NCI-H510A treated with DMSO at 0.1 percent for 48 hours (cell line): ENCODE measurements at regions not wholly inside any gene's neighbourhood (a gene's known extent, or its start where the extent isn't known, plus 50 kb on each side); places are given as distances from the start of the nearest gene placed in this dataset.

Source experiments
- DNase-seq: peaks from one replicate; lab custom pipeline; 2025; lab: John Stamatoyannopoulos, UW

DNA sequence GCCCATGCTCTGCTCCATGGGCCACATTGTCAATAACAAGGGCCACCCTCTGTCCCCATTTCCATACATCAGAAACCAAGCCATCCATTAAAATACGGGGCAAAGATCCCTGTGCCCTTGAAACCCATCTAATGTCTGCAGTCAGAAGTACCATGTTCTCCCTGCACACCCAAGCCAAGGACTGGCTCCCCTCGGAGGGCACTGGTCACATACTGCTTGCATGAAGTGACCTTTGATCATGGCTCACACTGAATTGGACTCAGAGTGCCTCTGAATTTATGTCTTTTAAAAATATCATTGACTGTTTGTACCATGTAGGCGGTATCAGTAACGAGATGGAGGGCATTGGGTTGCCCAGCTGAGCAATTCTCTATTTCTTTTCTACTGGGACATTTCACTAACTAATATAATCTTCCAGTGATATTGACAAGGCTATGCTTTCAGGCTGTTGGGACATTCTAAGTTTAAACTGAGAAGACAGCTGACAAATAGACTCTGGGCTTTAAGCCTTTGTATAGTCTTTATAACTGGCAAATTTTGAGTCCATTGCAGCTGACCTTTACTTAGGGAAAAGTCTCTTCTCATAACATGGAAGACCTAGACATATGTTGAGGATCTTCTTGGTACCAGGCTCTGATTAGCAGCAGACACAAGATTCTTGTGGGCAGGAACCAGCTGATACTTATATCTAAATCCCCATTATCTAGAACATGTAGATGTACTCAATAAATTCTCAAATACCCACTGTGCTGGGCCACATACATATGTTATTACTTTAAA, 214.3 kb downstream of the MYCN start:
- DNase-seq: no peak

DNA sequence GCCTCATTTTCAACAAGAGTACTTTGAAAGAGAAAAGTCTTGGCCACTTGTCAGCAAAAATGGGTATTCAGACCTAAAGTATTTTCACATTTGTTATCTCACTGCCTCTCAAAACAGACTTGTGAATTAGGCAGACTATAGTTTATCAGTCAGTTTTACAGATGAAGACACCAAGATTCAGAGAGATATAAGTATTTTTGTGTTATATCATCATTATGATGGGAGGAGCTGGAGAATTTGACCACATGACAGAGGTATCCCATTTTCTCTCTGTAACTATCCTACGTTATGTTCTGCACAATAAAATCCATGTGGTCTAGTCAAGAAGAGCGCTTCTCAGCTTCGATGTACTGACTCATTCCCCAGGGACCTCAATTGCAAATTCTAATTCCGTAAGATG, 213.7 kb downstream of the MYCN start:
- DNase-seq: no peak

DNA sequence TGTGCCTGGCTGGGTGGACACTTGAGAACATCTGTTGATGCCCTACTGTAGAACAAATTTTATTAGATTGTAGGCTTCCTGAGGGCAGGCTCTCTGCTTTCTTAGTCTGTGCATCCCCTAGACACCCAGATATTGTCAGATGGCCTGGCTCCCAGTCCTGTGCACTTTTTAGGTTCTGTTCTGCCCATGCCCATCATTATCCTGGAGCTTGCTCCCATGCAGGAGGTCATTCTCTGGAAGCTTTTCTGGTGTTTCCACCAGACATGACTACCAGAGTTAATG, 213.3 kb downstream of the MYCN start:
- no peak for DNase-seq

DNA sequence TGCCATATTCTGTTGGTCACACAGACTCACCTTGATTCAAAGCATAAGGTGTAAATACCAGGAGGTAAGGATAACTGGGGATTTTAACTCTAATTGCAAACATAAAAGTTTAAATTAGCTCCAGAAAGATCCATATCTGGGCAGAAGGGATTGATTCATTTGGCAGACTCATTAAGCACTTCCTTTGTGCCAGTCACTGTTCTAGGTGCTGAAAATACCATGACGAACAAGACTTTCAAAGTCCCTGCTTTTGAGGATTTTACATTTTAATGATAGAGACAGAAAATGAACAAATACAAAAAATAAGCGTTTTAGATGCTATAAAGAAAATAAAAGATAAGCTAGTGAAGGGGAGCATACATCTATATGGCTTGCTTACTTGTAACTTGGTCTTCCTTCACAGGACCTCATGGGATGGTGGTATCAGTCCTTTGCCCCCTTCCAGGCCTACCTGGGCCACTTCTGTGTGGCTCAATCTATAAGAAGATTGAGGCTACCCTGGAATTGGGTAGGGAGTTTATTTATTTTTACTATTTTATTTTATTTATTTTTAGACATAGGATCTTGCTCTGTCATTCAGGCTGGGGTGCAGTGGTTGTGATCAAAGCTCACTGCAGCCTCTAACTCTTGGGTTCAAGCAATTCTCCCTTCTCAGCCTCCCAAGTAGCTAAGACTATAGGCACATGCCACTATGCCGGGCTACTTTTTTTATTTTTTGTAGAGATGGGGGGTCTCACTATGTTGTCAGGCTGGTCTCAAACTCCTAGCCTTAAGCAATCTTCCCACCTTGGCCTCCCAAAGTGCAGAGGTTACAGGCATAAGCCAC, 212.8 kb downstream of the MYCN start:
- DNase-seq: no peak

DNA sequence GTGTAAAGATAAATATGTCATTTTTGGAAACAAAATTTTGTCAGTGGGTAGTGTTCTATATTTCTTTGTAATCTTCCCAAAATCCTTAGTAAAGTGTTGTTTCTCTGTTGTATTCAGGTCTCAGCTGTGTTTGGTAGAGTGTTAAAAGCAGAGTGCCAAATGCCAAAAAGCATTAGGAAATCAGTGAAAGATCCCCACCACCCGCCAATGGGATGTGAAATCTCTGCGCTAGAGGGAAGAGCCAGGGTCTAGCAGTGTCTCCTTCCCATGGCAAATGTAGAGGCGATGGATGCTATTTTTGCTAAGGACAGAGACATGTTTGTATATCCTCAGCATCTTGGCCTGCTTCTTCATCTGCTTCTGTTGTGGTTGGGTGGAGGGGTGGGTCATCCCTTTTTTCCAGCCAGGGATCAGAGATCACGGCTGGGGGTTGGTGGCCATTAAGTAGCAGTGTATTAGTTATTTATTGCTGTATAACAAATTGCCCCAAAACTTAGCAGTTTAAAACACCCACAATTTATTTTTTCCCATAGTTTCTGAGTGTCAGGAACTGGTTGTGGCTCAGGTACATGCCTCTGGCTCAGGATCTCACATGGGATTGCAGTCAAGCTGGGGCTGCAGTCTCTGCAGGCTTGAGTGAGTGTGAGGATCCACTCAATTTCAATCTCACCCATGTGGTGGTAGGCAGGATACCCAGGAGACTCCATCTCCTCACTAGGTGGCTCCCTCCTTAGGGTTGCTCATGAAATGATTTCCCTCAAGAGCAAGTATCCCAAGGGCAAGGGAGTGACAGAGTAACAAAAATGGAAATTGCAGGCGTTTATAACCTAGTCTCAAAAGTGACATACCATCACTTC, 211.9 kb downstream of the MYCN start:
- DNase-seq: no peak

DNA sequence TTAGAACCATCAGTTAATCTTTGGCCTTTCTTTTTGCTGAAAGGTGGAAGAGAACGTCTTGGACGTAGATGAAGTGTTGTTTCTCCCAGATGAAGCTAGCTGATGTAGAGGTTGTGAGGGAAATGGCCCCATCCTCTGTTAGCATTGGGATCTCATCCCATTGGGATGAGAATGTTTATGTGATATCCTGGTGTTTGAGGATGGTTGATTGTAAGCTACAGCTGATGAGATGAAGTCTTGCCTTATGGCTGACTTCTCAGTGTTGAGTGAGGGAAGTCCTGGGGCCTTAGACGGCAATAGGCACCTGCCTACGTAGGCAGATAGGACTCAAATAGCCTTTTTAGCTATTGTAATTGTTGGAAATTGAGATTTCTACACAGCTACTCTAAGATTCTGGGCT, 211.3 kb downstream of the MYCN start:
- no peak for DNase-seq

DNA sequence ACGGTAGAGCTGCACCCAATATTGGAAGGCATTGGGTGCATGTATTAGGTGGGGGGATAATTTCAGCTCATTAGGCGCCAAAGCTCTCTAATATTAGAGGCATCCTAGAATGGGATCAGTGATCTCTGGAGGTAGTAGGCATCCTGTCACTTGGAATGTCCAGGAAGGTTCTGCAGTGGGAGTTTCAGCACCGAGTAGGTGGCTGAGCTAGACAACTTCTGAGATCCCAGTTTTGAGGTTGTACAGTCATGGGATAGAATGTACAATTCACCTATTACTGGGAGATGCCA, 210.9 kb downstream of the MYCN start:
- no peak for DNase-seq

DNA sequence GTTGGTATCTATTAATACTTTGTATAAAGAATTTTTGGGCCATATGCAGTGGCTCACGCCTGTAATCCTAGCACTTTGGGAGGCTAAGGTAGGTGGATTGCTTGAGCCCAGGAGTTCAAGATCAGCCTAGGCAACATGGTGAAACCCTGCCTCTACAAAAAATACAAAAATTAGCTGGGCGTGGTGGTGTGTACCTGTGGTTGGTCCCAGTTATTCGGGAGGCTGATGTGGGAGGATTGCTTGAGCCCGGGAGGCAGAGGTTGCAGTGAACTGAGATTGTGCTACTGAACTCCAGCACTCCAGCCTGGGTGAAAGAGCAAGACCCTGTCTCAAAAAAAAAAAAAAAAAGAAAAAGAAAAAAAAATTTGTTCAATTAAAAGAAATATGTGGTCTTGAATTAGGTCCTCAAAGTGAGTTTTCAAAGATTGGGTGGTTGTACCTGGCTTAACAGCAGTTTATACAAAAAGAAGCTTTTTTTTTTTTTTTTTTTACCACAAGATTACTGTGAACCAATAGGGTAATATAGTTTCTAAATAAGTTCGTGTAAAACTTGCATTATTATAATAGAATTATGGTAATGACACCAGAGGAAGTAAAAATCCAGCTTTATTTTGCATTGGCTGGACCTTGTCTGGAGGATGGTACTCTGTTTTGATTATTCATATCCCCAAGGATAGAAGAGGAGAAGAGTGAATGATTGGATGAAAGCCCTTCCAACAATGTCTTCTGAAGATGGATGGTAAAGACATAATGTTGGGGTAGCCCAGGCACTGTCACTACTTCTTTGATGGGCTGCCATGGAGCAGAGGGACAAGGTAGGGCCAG, 210.3 kb downstream of the MYCN start:
- DNase-seq: no peak

DNA sequence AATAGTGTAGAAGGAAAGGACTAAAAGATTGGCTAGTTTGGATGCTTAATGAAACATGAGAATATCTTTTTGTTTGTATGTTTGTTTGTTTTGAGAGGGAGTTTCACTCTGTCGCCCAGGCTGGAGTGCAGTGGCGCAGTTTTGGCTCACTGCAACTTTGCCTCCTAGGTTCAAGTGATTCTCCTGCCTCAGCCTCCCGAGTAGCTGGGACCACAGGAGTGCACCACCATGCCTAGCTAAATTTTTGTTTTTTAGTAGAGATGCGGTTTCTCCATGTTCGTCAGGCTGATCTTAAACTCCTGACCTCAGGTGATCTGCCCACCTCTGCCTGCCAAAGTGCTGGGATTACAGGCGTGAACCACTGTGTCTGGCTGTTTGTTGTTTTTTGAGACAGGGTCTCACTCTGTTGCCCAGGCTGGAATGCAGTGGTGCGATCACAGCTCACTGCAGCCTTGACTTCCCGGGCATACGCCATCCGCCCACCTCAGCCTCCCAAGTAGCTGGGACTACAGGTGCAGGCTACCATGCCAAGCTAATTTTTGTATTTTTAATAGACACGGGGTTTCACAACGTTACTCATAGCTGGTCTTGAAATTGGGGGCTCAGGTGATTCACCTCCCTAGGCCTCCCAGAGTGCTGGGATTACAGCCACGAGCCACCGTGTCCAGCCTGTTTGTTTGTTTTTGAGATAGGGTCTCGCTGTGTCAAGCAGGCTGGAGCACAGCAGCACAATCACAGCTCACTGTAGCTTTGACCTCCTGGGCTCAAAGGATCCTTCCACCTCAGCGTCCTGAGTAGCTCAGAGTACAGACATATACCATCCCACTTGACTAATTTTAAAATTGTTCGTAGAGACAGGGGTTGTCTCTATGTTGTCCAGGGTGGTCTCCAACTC, 209.2 kb downstream of the MYCN start:
- no peak for DNase-seq

DNA sequence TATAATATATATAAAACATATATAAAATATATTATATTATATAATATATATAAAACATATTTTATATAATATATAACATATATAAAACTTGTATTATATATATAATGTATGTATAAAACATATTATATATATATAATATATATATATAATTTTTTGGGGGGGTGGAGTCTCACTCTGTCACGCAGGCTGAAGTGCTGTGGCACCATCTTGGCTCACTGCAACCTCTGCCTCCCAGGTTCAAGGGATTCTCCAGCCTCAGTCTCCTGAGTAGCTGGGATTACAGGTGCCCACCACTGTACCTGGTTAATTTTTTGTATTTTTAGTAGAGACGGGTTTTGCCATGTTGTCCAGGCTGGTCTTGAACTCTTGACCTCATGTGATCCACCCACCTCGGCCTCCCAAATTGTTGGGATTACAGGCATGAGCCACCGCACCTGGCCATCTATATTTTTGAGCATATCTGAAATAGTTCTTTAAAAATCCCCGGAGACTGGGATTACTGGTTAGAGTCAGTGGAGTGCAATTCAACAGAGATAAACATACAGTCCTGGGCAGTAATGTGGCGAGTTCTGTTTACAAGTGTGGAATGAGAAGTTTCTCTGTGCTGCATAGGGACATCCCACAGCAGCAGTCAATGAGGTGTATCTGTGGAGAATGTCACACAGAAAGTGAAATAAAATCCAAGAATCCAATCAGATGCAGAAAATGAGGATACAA, 208.4 kb downstream of the MYCN start:
- no peak for DNase-seq

DNA sequence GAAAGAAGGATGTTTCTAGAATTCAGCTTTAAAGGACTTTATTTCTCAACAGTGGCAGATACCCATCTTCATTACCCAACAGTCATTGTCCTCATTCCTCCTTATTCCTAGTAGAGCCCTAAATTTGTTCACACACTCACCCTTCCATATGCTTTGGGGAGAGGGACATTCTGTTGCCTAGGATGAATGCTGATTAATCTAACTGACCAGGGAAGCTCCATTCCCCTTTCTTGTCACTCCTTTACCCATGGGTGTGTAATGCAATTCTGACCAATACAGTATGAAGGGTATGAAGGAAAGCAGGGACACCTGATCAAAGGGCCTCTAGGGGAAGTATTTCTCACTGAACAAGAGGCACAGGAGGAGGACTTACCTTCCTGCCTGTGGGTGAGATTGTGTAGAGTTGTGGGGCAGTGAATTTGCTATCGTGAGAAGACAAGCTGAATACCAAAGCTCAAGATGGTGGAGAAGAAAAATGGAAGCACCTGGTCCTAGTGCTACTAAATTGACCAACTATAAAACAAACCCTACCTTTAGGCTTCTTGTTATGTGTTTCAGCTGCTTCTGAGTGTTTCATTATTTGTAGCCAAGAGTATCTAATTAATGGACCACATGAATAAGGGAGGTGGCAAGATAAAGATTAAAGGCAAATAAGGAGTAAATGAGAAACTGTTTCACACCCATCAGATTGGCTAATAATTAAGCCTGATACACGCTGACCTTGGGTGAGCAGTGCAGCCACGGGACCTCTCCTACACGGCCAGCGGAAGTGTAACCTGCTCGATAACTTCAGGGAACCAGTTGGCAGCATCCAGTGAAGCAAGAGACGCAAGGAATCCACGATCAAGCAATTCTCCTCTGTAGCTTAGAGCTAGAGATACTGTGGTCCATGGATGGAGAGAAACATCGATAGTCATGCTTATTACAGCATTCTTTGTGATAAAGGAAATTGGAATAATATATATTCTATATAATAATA, 202.3 kb downstream of the MYCN start:
- no peak for DNase-seq

DNA sequence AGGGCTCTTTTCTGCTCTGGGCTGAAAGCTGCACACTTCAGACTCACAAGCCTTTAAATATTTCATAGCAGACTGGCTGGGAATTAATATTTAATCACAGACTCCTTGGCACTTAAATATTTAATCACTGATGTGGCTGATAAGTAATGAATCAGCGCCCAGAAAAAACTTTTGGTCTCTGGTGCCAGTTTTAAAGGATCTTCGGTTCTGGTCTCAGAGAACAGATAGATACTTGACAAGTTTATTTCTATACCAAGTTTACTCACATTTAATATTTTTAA, 201.2 kb downstream of the MYCN start:
- DNase-seq: no peak

DNA sequence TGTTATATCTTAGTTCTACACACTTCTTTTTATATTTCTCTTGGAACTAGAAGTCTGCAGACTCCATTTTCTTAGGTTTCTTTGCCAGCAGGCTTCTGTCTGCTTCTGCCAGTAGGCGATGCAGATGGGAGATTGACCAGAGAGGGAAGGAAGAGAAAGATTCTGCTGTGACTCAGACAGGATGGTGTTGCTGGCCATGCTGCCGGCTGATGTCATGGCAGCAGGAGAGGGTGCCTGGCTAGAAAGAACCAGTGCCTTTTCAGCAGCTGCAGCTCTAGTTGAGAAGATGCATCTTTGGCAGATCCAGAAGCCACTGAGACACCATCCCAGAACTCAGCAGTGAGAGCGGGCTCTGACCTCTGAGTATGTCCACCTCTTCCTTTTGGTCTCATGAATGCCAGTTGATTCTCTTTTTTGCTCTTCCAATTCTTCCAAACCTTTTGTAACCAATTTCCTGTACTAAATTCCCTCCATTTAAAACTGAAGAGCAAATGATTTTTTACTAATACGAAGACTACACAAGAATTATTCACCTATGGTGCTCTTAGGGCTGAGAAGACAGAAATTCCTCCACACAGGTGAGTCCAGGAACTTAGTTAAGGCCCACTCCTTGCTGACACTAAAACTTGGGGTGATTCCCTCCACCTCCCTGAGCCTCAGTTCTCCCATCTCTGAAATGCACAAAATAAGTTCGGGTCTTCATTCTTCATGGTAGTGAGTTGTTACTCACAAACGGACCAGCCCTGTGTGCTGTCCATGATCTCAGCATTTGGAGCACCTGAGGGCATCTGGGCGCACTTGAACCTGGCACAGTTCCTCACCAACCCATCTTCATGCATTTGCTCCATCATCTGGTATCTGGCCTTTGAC, 200.7 kb downstream of the MYCN start:
- no peak for DNase-seq

DNA sequence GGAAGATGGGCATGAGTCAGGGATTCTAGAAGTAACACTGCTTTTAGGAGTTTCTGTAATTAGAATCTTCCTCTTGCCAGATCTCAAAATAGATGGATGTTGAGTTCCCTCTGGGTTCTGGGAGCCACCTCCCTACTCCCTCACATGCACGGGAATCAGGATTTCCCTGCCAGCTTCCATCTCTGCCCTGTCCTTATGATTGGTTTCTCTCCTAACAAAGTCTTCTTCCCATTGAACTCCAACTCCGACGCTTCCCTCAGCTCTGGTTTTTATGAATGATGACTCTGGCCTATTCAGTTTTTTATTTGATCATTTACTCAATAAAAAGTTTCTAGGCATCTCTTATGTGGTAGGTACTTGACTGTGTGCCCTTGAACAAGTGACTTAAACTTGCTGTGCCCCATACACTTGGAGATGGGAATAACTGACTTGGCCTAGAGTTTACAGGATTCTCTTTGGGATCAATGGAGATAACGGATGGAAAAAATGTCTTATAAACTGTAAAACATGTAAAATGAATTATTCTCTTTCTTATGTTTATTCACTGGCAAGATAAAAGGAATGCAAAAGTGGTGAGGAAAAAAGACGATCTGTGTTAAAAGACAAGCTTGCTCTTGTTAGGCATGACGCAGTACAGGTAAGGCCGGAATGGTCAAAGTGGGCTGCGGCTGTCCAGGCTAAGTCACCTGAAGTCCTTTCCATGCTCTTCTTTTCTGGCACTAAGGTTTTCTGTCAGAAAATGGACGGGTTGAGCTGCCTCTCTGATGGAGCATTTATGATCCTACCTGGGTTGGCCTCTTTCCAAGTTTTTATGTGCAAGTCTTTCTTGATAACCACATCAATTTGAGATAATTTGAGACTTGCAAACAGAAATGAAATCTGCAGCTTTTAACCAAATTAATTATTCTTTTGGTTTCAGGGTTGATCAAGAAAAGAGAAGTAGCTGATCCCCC, 199.6 kb downstream of the MYCN start:
- DNase-seq: no peak

DNA sequence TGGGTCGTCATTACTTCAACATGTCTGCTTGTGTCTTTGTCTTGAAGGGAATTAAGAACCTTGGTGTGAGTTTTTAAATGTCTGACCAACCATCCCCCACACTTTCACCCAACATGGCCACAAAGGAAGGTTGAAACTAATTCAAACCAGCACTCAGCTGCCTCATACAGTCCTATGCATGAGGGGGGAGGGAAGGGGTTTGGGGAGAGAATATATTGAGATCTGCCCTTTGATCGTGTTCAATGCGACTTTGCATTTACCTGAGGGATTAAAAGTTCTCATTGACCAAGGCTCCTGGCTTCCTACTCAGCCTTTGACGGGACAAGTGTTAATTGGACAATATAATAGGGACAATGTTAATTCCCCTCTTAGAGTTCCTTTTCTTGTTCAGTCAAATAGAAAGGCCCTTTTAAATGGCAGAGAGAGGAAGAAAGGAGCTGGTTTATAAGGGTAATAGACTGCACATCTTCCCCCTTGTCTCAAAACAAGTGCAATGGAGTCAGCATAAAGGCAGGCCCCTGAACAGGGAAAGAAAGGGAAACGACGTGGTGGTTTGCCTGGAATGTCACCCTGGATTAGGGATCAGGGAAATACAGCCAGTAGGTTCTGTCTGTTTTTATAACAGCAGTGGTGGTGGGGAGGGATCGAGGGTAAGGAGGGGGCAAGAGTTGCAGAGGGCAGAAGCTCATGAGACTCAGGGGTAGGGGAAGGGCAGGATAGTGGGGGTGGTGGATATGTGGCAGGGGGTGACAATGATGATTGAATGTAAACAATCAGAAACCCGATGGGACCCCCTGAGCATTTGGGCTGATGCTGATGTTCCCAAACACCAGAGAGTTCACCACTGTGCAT, 198.7 kb downstream of the MYCN start:
- no peak for DNase-seq

DNA sequence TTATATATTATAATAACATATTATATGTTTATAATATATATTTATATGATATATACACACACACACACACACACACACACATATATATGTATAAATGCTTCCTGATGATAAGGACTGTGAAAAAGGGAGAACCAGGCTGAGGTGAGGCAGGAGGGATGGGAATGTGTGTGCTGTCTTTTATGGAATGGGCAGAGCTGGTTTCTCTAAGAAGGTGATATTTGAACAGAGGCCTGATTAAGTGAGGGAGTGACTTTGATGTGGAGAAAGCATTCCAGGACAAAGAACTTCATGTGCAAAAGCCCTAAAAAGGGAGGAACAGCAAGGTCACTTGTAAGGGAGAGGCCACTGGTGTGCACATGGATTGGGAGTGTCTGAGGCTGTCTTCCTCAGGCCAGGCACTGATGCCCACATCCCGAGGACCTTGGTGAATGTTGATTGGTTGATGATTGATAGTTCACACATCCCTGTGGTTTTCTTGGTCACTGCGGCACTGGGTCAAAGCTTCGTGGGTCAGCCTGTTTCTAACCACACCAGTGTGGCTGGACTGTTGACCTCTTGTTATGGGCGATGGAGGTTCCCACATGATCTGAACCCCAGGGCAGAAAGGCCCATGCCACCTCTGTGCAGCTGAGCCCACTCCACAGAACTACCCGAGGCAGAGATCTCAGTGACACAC, 196.9 kb downstream of the MYCN start:
- DNase-seq: no peak
